ENCODE measurements at regions not wholly inside any gene's neighbourhood (a gene's known extent, or its start where the extent isn't known, plus 50 kb on each side); places are given as distances from the start of the nearest gene placed in this dataset.

- no peak for DNase-seq
These were observed 539.2 kb downstream of the ACTL7B start for GRCh38 chr9:108316630-108317029.

DNA sequence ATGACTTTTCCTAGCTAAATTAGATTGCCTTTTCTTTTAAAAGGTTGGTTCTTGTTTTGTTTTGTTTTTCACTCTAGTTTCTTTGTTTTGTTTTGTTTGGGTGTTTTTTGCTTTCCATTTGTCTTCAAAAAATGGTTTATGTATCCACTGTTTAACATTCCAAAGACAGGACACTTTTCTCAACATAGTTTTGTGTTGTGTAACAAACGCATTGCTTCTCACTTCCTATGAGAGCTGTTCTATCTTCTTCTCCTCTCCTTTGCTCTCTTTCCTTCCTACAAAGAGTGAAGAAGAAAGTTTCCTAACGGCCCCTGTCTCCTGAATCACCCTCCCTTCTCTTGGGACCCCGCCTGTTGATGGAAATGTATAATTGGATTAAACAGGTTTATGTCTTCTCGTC, 539.7 kb downstream of the ACTL7B start:
- DNase-seq: no peak

DNA sequence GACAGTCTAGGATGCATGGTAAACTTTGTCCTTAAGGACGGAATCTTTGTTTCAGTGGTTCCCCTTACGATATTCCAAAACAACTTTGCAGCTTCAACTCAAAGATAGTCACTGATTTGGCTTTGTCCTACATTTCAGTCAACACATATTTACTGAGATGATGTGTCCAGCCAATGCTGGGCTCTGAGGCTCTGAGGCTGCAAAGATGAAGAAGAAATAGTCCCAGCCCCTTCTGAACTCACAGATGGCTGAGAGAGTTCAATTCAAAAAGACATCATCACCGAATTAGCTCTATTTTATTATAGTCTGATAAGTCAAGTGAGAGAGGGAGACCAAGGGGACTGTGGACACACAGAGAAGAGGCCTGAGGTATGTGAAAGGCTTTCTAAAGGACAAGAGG, 544.0 kb downstream of the ACTL7B start:
- no peak for DNase-seq

DNA sequence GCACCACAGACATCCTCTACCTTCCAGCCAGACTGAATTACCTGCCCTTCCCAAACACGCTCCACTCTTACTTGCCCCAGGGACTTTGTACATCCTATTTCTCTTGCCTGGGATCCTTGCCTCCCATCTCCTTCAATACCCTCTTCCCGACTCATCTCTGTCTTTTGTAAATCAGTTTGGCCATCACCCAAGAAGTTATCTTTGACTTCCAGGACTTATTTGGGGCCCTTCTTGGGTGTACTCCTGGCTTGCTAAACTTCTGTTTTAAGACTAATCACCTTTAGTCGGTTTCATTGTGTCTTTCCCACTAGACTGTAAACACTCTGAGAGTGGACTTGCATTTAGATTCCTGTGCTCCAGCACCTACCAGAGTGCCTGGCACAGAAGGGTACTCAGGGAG, 545.6 kb downstream of the ACTL7B start:
- no peak for DNase-seq

GRCh38 chr9:108300306-108301287, 555.2 kb downstream of the ACTL7B start:
- no peak for DNase-seq

GRCh38 chr9:108297073-108297472, 558.7 kb downstream of the ACTL7B start:
- DNase-seq: no peak

- DNase-seq: no peak
These were observed 559.7 kb downstream of the ACTL7B start for GRCh38 chr9:108296056-108296455.

- no peak for DNase-seq
These were observed 564.2 kb downstream of the ACTL7B start for GRCh38 chr9:108291586-108291932.

- DNase-seq: no peak
These were observed 564.8 kb downstream of the ACTL7B start for GRCh38 chr9:108290839-108291585.

- DNase-seq: no peak
These were observed 569.1 kb downstream of the ACTL7B start for GRCh38 chr9:108286638-108287206.

- no peak for DNase-seq
These were observed 572.1 kb downstream of the ACTL7B start for GRCh38 chr9:108283696-108284095.

DNA sequence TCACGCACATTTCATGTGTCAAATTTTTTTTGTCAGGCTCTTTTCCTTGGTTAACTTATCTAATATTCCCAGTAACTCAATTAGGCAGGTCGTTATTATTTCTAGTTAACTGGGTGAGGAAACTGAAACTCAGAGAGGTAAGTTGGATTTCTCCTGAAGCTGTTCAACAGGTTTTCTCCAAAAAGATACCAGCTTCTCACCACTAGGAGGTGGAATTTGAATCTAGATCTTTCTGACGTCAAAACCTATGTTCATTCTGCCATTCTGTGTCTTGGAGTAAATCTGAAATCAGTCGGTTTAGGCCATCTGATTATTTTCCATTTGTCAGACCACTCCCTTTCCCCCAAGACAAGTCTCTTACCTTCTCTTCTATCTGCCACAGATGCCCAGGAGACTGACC, 572.9 kb downstream of the ACTL7B start:
- no peak for DNase-seq

DNA sequence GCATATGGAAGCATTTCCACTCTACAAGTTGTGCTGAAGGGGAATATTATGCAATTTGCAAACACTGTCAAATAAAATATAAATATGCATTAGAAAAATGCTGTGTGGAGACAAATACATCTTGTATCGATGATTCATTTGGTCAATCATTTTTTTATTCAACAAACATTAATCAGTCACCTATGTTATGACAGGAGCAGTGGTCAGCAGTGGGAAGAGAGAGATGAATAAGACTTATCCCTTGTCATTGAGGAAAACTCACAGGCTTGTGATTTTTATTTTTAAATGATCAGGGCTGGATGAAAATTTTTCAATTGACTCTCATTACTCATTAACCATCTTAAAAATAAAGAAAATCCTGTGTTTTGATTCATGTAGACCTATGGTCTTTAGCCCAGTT, 574.1 kb downstream of the ACTL7B start:
- no peak for DNase-seq

- no peak for DNase-seq
These were observed 577.4 kb downstream of the ACTL7B start for GRCh38 chr9:108278341-108278740.

DNA sequence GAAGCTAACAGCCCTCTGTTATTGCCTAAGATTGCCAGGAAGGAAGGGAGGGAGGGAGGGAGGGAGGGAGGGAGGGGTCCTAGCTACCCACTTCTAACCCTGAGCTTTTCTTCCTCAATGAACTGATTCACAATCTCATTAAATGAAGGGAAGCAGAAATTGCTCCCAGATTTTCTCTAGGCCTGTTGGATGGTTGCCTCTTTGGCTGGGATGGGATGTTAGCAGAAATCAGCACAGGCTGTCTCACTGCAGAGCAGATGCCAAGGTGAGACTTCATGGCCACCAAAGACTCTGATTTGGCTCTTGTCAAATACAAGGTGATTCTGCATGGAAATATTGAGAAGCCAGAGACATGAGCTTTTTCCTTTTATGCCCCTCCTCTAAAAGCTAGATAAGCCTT, 578.6 kb downstream of the ACTL7B start:
- DNase-seq: no peak

- no peak for DNase-seq
These were observed 579.9 kb downstream of the ACTL7B start for GRCh38 chr9:108275906-108276305.

DNA sequence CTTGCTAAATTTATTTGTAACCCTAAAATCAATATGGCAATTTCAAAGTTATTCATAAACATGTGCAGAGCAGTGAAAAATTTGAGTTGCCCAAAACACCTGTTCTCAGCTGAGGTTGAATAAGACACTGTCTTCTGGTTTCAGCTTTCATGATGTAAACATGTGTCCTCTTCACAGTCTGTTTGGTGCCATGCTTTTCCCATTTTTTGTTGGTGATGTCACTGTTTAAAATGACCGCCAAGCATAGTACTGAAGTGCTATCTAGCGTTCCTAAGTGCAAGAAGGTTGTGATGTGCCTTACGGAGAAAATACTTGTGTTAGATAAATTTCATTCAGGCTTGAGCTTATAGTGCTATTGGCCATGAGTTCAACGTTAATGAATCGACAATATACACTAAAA, 580.8 kb downstream of the ACTL7B start:
- no peak for DNase-seq

- DNase-seq: no peak
These were observed 581.8 kb downstream of the ACTL7B start for GRCh38 chr9:108273988-108274387.

DNA sequence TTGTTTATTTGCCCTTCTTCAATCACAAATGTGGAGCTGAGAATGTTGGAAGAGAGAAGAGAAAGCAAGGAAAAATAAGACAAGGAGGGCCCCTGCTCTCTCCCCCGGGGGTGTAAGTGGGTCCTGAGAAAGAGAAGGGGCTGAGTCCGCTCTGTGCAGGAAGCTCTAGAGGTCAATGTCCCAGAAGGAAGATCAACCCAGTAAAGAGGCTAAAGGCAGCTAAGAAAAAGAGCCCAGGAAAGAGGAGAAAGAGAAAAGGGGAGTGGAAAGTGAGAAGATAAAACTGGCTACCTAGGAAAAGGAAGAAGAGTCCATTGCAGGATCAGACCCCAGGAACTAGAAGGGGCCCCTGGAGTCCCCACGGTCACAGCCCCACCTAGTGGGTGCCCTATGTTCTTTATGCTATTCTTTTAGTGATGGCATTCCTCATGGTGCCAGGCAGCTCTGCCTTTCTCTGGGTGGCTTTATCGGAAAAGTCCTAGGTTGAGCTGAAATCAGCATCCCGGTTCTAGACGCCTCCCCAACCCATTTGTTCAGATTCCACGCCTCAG, 583.4 kb downstream of the ACTL7B start:
- DNase-seq: peak; percentile 47

DNA sequence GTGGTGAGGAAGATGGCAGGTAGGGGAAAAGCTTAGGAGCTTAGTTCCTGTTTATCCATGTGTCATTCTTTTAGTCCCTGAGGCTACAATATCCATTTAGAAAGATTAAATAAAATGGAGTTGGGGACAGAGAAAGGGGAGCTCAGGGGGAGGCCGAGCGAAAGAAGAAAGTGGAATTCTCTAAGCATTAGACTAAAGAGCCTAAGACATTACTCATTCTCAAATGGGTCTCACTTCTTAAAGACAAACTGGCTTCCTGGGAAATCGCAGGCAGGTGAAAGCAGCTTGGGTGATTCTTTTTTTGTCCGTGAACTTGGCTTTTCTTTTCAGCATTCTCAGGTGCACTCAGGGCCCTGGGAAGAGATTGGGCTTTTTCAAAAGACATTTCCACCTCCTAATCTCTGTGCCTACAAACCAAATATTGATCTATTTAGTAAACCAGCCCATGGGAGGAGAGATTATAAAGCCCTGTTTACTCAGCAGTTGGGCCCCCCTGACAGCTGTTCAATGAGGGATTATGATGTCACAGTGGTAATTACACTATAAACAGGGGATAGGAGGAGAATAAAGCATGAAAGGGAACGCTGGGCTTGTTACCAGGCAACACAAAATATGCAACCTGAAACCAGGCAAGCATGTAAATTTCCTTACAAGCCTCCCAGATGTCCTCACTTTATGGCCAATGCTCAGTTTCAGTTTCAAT, 584.0 kb downstream of the ACTL7B start:
- peak; percentile 20 for DNase-seq

DNA sequence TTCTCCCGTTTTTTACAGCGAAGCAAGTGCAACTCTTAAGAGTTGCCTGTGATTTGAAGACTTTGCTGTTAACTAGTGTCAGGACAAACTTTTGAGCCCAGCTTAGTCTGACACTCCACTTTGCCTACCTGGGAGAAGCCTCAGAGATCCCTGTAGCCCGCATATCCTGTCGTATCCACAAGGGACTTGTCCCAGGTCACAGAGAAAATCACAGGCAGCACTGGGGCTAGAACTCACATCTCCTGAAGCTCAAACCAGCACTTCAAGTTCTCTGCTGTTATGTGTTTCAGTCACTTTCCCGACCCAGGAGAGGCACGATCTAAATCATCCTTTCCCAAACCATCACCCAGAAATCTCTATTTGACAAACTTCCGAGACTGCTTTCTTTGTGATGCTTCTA, 584.5 kb downstream of the ACTL7B start:
- no peak for DNase-seq

DNA sequence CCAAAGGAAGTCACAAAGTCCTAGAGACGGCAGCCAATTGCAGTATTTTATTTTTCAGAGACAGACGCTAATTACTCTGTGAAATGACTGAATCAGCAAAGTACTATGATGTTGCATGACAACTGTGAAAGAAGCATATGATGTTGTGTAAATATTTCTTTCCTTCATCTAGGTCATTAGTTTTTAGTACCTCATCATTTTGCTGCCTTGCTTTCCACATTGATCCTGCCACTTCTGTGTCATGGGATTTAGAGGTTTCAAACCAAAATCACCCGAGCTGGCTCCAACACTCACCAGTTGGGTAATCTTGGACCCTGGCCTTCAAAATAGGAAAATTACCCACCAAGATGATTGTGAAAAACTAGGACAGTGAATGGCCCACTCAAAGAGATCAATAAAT, 585.2 kb downstream of the ACTL7B start:
- no peak for DNase-seq

GRCh38 chr9:108270051-108270450, 585.7 kb downstream of the ACTL7B start:
- no peak for DNase-seq
